ENCODE measurements at regions not wholly inside any gene's neighbourhood (a gene's known extent, or its start where the extent isn't known, plus 50 kb on each side); places are given as distances from the start of the nearest gene placed in this dataset.

GRCh38 chr13:64782466-64782865 is 2447.7 kb downstream of the PCDH9 start:
- TF ChIP-seq, protein P1, sequence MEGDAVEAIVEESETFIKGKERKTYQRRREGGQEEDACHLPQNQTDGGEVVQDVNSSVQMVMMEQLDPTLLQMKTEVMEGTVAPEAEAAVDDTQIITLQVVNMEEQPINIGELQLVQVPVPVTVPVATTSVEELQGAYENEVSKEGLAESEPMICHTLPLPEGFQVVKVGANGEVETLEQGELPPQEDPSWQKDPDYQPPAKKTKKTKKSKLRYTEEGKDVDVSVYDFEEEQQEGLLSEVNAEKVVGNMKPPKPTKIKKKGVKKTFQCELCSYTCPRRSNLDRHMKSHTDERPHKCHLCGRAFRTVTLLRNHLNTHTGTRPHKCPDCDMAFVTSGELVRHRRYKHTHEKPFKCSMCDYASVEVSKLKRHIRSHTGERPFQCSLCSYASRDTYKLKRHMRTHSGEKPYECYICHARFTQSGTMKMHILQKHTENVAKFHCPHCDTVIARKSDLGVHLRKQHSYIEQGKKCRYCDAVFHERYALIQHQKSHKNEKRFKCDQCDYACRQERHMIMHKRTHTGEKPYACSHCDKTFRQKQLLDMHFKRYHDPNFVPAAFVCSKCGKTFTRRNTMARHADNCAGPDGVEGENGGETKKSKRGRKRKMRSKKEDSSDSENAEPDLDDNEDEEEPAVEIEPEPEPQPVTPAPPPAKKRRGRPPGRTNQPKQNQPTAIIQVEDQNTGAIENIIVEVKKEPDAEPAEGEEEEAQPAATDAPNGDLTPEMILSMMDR (conservative IDR thresholded peaks at IDR 0.05), result no peak
- no peak overlapping the region for H3K27ac ChIP-seq

DNA sequence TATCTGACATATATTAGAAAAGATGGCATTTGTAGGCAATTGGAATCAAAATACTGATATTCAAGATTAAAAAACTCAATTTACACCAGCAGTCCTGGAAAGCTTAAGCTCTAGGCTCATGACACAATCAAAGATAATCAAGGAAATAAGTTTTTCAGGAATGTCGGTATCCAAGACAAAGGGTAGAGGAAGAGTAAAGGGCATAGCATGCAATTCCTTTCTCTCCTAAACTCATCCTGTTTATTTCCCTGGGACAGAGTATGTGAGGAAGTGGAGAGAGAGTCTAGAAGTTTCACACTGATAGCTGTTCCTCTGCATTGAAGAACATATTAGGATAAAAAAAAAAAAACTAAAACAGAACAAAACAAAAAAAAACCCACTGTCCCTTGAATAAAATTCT is 2452.1 kb downstream of the PCDH9 start:
- TF ChIP-seq, protein P1 (conservative IDR thresholded peaks at IDR 0.05), result no peak
- H3K27ac ChIP-seq, result no peak overlapping the region

DNA sequence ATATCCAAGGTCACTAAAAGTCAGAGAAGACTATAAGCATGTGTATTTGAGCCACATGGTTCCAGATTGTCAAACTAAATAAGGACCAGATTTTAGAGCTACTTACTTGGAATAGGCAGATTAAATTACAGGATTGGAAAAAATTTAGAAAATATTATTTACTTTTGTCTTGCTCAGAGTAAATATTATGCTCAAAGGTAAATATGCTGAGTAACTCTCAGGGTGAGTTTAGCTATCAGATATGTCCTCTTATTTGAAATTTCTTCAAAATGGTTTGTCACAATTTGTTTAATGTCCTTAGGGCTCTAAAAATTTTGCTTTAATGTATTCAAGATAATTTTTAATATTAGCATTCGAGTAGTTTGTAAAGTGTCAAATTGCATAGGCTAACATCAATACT is 2455.2 kb downstream of the PCDH9 start:
- TF ChIP-seq, protein P1 (conservative IDR thresholded peaks at IDR 0.05), result no peak
- H3K27ac ChIP-seq, result no peak overlapping the region

DNA sequence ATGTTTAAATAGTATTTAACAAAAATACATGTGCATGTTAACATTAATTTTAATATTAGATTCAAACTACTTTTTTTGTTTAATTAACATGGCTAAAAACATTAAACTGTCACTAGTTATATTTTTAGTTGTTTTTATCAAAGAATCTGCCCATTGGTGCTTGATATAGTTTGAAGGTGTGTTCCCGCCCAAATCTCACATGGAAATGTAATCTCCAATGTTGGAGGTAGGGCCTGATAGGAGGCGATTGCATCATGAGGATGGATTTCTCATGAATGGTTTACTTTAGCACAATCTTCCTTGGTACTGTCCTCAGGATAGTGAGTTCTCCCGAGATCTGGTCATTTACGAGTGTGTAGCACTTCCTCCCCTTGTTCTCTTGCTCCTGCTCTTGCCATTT is 2459.4 kb downstream of the PCDH9 start:
- no peak overlapping the region for H3K27ac ChIP-seq
- TF ChIP-seq, protein P1 (conservative IDR thresholded peaks at IDR 0.05), result no peak

DNA sequence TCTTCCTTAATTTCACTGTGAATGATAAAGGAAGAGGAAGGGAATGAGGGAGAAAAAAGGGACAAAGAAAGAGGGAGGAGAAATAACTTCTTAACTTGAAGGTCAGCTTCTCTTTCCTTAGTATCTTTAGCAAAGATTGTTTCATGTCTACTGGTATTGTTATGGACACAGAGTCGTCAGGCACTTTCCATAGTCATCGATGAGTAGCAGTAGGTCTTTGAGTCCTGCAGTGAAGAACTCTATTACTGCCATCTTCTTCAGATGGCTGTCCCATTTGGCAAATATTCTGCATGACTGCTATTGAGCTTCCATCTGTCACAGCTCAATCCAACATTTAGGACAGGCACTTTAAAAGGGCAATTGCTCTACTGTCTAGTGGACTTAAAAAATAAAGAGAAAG is 2463.1 kb downstream of the PCDH9 start:
- TF ChIP-seq, protein P1 (conservative IDR thresholded peaks at IDR 0.05), result no peak
- no peak overlapping the region for H3K27ac ChIP-seq

- TF ChIP-seq, protein P1 (conservative IDR thresholded peaks at IDR 0.05), result no peak
- H3K27ac ChIP-seq, result no peak overlapping the region
Observed at GRCh38 chr13:64765636-64766035, 2464.5 kb downstream of the PCDH9 start.

DNA sequence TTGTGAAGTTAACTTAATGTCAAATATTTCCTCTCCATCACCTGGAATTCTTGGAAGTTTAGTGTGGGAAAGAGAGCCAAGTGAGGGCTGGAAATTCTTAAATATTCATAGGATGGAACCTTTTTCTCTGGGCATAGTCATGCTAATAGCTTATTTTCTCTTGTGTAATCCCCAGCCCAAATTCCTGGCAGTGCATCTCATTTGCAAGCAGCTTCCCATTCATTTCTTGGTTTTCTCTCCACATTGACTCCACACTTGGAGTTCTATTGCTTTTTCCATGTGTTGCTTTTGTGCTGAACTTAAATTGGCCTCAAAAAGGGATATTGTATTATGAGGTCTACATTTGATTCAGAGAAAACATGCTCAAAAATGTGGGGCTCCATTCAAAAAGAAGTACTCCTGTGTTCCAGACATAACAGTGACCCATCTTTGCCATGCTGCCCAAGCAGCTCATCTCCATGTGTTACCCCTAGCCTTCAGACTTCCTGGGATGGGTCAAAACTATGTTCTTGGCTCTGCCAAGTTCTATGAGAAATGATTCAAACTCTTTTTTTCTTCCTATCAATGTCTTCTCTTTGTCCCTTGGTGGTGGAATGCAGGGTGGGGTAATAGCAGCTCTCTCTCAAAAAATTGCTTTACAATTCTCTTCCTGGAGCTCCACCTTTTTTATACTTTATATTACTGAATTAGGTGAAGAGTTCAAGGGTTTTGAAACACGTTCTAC is 2471.5 kb downstream of the PCDH9 start:
- H3K27ac ChIP-seq, result no peak overlapping the region
- TF ChIP-seq, protein P1 (conservative IDR thresholded peaks at IDR 0.05), result no peak
